GM21381 (cell line): ENCODE measurements at regions not wholly inside any gene's neighbourhood (a gene's known extent, or its start where the extent isn't known, plus 50 kb on each side); places are given as distances from the start of the nearest gene placed in this dataset.
"Not testable (repeated sequence)": the region's sequence is repeated elsewhere in the genome, so short reads cannot be mapped to it uniquely, and the experiment has no call there.

ENCODE experiments used
- ATAC-seq: cut with Tn5 transposase; IDR thresholded peaks from one replicate; pipeline ENCODE4 v1.9.1; 2021; ENCODE audit warnings: mild to moderate bottlenecking, moderate library complexity; ENCODE audit not compliant: unreplicated experiment

DNA sequence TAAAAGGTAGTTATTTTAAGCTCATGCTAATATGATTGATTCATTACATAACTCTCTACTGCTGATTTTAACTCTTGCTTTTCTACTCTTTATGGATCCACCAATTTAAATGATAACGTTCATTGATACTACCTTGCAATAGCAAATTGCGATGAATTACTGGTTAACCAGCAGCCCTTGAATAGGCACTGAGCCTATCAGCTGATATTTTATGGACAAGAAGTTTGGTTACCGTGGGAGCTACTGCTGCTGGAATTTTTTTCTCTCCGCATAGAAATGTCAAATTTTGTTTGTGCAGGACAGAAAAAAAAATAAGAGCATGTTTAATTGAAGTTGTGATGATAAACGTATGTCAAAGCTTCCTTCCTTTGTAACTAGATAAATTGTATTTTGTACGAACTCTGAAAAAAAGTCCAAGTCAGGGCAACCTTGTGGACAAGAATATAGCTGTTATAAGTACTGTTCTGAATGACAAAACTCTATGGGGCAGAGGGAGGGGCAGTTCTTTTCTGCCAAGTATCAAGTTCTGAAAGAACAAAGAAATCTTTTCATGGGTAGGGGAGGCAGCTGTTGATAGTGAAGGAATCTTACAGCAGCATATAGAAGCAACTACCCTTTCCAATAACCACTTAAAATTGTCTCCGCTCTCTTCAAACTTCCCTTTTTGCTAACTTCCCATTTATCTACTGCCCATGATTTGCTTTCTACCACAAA lies 434.9 kb upstream of the PABPC4L start:
- ATAC-seq, result no peak

DNA sequence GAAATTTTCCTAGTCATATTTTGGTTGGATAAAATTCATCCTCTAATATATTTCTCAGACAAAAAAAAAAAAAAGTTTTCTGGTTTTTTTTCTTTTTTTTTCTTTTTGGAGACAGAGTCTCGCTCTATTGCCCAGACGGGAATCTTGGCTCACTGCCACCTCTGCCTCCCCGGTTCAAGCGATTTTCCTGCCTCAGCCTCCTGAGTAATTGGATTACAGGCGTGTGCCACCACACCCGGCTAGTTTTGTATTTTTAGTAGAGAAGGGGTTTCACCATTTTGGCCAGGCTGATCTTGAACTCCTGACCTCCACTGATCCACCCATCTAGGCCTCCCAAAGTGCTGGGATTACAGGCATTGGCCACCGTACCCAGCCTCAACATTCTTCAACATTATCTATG lies 432.7 kb upstream of the PABPC4L start:
- ATAC-seq, result no peak

DNA sequence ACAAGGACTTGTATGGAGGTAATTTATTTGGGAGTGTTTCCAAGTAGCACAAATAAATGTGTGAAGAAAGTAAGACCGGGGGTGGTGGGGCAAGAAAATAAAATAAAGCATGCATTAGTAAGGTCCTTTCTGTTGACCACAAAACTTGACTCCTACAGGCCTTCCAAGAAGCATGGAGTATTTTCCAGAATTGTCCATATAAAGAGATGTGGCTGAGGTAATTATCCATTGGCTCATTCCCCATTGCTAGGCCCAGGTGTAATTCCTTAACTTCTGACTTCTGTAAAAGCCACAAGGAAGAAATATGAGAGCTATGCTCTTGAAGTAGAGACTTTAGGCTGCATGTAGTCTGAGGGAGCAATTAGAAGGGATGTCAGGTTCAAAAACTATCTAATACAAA lies 430.5 kb upstream of the PABPC4L start:
- ATAC-seq, result no peak

DNA sequence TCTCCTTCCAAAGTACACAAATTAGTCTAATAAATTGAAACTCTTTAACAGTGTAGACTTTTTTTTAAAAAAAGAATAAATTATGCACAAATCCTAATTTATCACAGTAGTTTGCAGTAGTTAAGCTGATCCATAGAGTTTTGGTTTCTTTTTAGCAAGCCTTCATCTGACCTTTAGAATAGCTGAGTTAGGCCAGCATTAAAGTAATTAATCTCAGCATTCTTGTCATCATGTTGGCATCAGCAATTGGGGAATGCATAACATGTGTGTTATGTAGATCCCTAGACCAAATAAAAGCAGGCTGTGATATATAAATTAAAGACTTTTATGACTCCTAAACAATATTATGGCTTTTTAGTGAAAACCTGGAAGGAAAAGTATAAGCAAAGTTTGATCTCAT lies 426.5 kb upstream of the PABPC4L start:
- no peak for ATAC-seq

DNA sequence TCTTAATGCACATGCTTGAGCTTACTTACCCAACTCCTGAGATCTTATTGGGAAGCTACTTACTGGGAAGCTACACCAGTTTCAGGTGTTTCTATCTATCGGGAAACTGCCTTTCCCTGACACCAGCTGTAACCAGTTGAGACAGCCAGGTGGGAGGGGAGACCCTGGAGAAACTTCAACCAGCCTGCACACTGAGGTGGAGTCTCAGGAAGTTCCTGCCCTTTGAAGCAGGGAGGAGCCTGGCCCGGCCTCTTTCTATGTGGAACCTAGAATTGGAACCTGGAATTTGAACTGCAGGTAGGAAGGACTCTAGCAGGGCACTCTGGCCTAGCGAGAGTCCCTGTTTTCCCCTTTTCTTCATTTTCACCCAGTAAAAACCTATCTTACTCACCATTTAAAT lies 425.8 kb upstream of the PABPC4L start:
- ATAC-seq, result no peak

DNA sequence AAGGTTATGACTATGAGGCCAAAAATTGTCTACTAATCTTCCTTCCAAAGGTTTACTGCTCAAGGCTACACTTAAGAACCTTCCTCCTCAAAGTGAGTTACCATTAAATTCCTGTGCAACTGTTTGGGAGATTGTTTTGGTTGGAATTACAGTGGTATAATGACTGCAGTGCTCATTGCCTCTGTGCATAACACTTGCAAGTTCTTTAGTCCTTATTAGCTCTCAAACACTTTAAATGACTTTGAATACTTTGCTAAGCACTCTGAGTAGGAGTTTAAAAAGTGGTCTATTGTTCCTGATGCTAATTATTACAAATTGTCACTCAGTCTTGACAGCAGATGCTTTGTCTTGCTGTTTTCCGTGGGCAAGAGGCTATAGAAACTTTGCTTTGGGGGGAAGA lies 422.8 kb upstream of the PABPC4L start:
- no peak for ATAC-seq

DNA sequence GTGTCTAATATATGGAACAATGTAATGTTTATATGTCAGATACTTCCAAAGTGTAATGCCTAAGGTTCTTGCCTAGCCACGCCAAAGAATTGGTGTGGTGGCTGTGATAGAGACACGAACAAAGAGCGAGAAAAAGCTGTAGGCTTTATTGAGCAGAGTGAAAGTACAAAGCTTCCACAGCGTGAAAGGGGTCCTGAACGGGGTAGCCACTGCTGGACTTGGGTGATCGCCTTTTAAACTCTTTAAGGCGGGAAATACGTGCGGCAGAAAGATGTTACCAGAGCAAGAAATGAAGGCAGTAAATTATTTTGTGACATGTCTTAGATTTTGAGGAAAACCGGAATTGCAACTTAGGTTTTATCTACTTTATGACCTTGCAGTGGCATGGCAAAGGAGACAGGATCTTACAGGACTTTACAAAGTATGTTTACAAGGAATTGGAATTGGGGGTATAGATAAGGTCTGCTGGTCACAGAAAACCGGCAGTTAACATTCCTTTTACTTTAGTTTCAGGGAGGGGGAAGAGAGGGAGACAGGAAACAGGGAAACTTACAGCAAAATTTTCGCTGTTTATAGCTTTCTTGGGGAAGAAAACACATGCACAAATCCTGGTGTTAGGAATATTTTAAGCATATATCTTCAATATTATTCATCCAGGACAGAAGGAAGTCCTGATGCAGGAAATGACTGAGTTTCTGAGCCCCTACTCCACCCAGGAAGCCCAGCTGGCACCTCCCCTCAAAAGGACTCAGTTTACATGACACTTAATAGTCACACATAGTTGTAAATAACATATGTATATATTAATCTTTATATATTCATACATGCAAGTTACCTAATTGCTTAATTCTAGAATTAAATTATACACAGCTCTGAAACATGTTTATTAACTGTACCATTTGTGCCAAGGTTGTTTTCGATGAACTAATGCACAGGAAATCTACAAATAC lies 421.3 kb upstream of the PABPC4L start:
- ATAC-seq, result not testable (repeated sequence)

DNA sequence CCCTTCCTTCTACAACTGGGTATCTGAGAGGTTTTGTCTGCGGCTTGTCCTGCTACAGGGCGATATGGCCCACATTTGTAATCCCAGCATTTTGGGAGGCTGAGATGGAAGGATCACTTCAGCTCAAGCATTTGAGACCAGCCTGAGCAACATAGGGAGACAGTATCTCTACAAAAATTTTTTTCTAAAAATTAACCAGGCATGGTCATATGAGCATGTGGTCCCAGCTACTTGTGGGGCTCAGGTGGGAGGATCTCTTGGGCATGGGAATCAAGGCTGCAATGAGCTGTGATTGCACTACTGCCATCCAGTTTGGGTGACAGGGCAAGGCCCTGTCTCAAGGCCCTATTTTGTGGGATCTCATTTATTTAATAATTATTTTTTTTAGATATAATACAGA lies 420.6 kb upstream of the PABPC4L start:
- ATAC-seq, result no peak

DNA sequence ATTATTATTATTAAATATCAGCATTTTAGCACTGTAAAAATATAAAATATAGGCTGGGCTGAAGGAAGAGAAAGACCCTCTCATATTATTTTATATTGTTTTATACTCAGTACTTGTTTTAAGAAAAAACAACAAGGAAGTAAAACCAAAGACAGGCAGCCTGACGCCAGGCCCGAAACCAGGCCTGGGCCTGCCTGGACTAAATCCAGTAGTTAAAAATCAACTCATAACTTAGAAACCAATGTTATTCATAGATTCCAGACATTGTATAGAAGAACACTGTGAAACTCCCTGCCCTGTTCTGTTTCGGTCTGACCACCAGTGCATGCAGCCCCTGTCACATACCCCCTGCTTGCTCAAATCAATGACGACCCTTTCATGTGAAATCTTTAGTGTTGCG lies 420.1 kb upstream of the PABPC4L start:
- not testable (repeated sequence) for ATAC-seq

DNA sequence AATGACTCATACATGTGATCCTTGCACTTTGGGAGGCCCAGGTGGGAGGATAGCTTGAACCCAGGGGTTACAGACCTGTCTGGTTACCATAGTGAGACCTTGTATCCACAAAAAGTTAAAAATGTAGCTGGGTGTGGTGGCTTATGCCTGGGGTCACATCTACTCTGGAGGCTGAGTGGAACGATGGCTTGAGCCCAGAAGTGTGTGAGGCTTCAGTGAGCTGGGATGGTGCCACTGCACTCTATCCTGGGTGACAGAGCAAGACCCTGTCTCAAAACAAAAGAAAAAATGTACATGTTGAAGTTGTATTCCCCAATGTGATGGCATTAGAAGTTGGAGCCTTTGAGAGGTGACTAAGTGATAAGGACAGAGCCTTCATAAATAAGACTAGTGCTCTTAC lies 409.4 kb upstream of the PABPC4L start:
- no peak for ATAC-seq

DNA sequence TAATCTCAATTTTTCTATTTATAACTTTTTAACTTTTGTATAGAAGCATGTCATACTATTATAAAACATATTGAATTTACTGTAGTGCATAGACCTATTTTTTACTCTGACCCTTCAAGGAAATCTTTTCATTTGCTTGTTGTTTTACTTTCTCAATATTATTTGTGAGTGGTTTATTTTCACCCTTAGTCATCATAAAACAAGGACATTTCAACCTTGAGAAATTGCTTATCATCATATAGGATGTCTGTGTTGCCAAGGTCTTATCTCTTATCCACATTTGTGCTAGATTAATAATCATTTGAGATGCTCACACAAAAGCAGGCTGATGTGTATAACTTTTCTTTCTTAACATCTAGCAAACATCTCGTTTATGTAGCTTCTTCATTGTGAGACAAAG lies 408.6 kb upstream of the PABPC4L start:
- ATAC-seq, result no peak

DNA sequence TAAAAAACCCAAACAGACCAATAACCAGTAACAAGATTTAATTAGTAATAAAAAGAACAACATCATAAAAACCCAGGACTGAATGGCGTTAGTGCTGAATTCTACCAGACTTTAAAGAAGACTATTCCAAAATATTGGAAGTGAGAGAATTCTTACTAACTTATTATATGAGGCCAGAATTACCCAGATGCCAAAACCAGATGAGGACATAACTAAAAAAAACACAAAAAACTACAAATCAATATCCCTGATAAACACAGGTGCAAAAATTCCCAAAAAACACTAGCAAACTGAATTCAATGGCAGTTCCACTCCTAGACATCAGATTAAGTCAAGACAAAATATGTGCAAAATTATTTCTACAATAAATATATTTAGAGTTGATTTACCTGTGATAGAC lies 400.1 kb upstream of the PABPC4L start:
- no peak for ATAC-seq

DNA sequence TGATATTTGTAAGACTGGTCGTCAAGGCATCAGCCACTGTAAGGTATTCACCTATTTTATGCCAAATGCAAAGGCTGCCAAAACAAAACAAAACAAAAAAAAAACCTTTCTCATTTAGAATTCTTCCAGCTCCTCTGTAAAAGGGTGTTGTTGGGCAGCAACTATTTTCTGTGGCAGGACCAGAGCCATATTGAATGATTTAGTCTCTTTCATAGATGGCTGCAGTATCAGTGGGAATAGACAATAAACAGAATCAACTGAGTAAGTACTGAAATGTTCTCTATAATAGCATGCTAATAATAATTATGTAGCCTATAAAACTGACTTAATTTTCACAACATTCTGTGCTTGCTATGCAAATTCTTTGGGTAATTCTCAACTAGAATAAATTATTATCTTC lies 389.7 kb upstream of the PABPC4L start:
- ATAC-seq, result no peak

DNA sequence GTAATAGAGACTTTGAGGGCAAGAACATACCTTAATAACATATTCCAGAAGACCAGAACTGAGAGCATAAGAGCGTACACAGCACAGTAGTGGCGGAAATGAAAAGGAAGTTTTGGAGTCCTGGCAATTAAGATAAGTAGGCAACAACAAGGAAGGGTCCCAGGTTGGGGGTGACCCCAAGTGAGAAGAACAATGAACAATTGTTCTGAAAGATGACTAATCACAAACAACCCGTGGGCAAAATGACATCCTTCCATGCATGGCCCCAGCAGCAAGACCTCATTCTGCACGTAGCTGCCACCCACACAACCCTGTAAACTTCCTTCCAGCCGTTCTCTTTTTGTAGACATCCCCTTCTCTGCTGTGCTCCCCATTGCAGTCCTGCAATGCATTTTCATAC lies 384.4 kb upstream of the PABPC4L start:
- no peak for ATAC-seq

DNA sequence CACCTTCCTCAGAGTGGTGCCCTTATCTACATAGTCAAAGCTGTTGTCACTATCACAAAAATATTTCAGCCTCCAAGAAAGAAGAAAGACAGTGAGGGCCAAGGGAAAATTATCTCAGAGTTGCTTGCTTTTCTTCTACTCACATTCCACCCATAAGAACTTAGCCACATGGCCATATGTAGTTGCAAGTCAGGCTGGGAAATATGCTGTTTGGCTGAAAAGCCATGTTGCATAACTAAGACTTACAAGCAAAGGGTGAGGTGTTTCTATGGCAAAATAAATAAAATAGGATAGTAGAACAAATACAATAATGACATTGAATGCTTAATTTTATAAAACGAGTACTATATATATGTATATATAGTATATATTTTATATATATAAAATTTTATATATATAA lies 365.9 kb upstream of the PABPC4L start:
- ATAC-seq, result no peak

DNA sequence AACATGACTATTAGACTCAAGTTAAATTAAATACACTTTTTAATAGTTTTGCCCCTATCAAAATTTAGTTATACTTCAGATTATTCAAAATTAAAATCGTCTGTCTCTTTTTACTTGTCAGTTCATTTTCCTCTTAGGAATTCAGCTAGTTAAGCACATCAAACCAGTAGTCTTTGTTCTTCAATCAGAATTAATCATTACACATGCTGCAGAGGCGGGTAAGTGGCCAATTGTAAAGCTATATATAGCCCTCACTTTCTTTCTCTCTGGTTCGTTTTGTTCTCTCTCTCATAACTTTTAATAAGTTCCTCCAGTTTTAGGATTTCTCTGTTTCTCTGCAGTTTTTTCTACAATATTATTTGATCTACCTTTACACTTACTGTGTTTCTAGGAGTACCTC lies 359.1 kb upstream of the PABPC4L start:
- ATAC-seq, result no peak

DNA sequence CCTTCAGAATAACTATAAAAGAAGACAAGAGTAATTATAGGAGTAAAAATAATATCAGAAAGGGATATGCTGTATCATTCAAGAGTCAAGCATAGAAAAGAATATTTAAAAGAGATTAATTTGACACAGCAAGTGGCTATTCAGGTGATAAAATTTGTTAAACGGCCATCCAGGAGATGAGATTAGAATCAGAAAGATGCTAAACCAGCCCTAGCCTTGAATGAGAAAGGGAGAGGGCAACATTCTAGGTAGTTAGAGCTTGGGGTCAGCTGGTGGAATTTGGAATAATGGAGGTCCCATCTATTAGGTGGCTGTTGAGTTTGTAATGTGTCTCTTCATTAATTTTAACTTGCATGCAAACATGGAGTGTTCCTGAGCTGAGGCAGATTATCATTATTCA lies 350.5 kb upstream of the PABPC4L start:
- no peak for ATAC-seq

DNA sequence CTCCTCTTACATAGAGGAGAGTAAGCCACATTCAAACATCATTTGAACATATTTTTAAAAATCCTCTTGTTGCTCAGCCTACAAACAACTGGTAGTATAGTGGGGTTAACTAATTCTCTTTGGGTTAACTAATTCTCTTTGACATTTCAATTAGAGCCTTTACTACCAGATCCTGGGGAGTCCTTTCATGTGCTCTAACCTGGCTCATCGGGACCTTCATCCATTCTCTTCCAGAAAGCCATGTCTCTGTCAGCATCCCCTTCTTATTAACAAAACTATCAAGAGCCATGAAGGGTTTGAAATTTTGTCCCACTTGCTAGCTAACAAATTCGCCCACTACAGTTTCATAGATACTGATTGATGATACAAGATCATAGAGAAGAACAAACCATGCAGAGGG lies 349.8 kb upstream of the PABPC4L start:
- no peak for ATAC-seq

DNA sequence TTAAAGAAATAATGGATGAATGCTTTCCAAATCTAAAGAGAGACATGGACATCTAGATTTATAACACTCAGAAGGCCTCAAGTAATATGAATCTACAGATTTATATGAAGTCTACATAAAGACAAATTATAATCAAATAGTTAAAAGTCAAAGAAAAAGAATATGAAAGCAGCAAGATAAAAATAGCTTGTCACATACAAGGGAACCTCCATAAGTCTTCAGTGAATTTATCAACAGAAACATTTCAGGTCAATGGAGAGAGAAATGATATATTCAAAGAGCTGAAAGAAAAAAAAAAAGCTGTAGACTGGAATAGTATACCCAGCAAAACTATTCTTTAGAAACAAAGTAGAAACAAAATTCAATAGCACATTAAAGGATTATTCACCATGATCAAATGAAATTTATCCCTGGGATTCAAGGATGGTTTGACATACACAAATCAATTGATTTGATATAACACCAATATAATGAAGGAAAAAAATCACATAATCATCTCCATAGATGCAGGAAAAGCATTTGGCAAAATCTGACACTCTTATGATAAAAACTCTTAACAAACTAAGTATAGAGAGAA lies 346.6 kb upstream of the PABPC4L start:
- ATAC-seq, result no peak

DNA sequence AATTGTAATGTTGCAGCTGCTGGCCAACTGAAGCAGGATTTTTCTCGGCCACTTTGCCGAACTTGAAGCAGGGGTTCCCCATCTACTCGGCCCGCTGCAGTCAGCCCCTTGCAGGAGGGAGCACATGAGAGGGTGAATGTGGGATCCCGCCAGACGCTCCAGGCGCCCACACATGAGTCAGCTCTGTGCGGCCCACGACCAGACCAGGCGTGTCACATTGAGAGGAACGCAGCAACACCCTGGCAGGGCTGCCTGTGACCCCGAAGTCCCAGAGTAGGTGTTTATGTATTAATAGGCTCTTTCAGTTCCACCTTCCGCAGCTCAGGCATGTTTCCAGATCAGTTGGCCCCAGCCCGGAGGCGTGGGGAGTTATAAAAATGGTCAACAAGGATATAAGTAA lies 344.7 kb upstream of the PABPC4L start:
- no peak for ATAC-seq

DNA sequence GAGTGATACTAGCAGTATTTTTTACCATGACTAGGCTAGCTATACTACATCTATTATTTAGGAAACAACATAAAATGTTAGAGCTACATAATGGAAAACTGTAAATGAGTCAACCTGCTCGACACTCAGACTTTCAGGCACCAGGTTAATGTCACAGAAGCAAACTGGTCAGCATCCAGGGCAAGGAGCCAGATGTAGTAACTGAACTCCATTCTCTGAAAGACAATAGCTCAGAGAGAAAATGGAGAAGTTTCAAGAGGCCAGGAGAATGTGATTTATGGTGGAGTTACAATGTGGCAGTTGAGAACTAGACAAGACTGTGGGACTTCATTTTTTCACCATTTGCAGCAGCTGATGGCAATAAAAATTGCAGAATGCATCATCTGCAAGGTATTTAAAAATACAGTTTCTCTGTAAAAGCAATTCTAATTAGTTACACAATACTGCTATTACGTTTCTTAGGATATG lies 342.7 kb upstream of the PABPC4L start:
- ATAC-seq, result no peak

DNA sequence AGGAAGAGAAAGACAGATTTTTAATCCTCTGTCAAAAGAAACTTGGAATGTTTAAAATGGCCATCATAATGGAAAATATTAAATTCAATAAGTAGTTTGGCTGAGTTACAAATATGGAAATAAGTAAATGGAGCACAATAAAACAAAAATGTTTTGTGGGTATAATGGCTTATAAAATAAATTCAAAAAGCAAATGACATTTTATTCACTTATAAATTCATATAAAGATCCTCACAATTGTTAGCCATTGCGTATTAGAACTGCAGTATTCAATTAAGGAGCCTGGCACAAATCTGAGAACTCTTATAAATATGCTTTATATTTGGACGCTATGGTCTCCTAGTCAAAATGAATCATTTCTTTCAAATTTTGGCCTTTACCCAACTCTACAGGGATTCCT lies 339.0 kb upstream of the PABPC4L start:
- no peak for ATAC-seq
